ENCODE measurements at regions not wholly inside any gene's neighbourhood (a gene's known extent, or its start where the extent isn't known, plus 50 kb on each side); places are given as distances from the start of the nearest gene placed in this dataset.

DNA sequence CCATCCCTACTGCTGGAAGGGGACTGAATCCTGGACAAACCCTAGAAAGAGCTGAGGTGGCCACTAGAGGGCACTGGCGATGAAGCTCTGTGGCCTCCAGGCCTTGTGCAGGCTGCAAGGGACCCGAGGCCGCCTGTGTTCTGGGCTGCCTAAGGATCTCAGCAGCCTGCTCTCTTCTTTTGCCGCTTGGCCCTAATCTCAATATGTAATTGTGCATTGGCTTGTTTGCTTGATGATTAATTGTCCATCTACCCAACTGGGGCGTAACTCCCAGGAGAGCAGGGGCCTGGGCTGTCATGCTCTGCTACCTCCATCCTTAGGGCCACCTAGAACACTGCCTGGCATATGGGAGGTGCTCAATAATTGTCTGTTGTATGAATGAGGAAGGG lies 73.8 kb downstream of the SYNE3 start (continued):
- TF ChIP-seq ZFP41 (CRISPR knock-in tag; IDR thresholded peaks at IDR 0.05; ENCODE audit: borderline replicate concordance): no peak
- peak; percentile 31; the same call in 1 of the 2 replicates for TF ChIP-seq UBTF (CRISPR knock-in tag; IDR thresholded peaks at IDR 0.05)
- TF ChIP-seq FUBP1 (CRISPR knock-in tag; IDR thresholded peaks at IDR 0.05; ENCODE audit: borderline replicate concordance): no peak
- TF ChIP-seq SAP130 (CRISPR knock-in tag; IDR thresholded peaks at IDR 0.05; ENCODE audit: low read depth): peak; percentile 59
- TF ChIP-seq ZNF367 (CRISPR knock-in tag; IDR thresholded peaks at IDR 0.05; ENCODE audit: borderline replicate concordance): no peak
- no peak for TF ChIP-seq RBM22 (optimal IDR thresholded peaks at IDR 0.05; ENCODE audit: low read length)
- no peak for TF ChIP-seq JDP2 (CRISPR knock-in tag; IDR thresholded peaks at IDR 0.05; ENCODE audit: borderline replicate concordance)
- TF ChIP-seq STAG1 (CRISPR knock-in tag; IDR thresholded peaks at IDR 0.05): peak; percentile 94
- TF ChIP-seq, protein P1, sequence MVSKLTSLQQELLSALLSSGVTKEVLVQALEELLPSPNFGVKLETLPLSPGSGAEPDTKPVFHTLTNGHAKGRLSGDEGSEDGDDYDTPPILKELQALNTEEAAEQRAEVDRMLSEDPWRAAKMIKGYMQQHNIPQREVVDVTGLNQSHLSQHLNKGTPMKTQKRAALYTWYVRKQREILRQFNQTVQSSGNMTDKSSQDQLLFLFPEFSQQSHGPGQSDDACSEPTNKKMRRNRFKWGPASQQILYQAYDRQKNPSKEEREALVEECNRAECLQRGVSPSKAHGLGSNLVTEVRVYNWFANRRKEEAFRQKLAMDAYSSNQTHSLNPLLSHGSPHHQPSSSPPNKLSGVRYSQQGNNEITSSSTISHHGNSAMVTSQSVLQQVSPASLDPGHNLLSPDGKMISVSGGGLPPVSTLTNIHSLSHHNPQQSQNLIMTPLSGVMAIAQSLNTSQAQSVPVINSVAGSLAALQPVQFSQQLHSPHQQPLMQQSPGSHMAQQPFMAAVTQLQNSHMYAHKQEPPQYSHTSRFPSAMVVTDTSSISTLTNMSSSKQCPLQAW (CRISPR knock-in tag; IDR thresholded peaks at IDR 0.05): peak; percentile 61
- TF ChIP-seq ZNF724P (CRISPR knock-in tag; IDR thresholded peaks at IDR 0.05; ENCODE audit: borderline replicate concordance): no peak
- TF ChIP-seq ZNF558 (CRISPR knock-in tag; IDR thresholded peaks at IDR 0.05; ENCODE audit: borderline replicate concordance): no peak
- TF ChIP-seq SMC3 (IDR thresholded peaks at IDR 0.05; ENCODE audit: low read length): peak; percentile 75
- TF ChIP-seq ZFY (CRISPR knock-in tag; IDR thresholded peaks at IDR 0.05): peak; percentile 59; the same call in 1 of the 2 replicates
- peak; percentile 57 for TF ChIP-seq BCL6 (CRISPR knock-in tag; IDR thresholded peaks at IDR 0.05)
- TF ChIP-seq, protein P2, sequence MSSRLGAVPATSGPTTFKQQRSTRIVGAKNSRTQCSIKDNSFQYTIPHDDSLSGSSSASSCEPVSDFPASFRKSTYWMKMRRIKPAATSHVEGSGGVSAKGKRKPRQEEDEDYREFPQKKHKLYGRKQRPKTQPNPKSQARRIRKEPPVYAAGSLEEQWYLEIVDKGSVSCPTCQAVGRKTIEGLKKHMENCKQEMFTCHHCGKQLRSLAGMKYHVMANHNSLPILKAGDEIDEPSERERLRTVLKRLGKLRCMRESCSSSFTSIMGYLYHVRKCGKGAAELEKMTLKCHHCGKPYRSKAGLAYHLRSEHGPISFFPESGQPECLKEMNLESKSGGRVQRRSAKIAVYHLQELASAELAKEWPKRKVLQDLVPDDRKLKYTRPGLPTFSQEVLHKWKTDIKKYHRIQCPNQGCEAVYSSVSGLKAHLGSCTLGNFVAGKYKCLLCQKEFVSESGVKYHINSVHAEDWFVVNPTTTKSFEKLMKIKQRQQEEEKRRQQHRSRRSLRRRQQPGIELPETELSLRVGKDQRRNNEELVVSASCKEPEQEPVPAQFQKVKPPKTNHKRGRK (CRISPR knock-in tag; IDR thresholded peaks at IDR 0.05): no peak
- TF ChIP-seq, protein P3, sequence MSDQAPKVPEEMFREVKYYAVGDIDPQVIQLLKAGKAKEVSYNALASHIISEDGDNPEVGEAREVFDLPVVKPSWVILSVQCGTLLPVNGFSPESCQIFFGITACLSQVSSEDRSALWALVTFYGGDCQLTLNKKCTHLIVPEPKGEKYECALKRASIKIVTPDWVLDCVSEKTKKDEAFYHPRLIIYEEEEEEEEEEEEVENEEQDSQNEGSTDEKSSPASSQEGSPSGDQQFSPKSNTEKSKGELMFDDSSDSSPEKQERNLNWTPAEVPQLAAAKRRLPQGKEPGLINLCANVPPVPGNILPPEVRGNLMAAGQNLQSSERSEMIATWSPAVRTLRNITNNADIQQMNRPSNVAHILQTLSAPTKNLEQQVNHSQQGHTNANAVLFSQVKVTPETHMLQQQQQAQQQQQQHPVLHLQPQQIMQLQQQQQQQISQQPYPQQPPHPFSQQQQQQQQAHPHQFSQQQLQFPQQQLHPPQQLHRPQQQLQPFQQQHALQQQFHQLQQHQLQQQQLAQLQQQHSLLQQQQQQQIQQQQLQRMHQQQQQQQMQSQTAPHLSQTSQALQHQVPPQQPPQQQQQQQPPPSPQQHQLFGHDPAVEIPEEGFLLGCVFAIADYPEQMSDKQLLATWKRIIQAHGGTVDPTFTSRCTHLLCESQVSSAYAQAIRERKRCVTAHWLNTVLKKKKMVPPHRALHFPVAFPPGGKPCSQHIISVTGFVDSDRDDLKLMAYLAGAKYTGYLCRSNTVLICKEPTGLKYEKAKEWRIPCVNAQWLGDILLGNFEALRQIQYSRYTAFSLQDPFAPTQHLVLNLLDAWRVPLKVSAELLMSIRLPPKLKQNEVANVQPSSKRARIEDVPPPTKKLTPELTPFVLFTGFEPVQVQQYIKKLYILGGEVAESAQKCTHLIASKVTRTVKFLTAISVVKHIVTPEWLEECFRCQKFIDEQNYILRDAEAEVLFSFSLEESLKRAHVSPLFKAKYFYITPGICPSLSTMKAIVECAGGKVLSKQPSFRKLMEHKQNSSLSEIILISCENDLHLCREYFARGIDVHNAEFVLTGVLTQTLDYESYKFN (CRISPR knock-in tag; conservative IDR thresholded peaks at IDR 0.05): 0 out of 2 replicates have a peak, but pooled peaks have one; percentile 18
- peak; percentile 41; the same call in 1 of the 2 replicates for TF ChIP-seq IRF2 (CRISPR knock-in tag; IDR thresholded peaks at IDR 0.05)
- TF ChIP-seq CBX5 (CRISPR knock-in tag; IDR thresholded peaks at IDR 0.05; ENCODE audit: borderline replicate concordance): 0 out of 2 replicates have a peak, but pooled peaks have one; percentile 67

All from HepG2 (cell line).